GM12865 (cell line): ENCODE measurements at regions not wholly inside any gene's neighbourhood (a gene's known extent, or its start where the extent isn't known, plus 50 kb on each side); places are given as distances from the start of the nearest gene placed in this dataset.
"Not testable (repeated sequence)": the region's sequence is repeated elsewhere in the genome, so short reads cannot be mapped to it uniquely, and the experiment has no call there.

Experiments
- DNase-seq: peaks from one replicate; pipeline ENCODE4 v3.0.0; 2010; ENCODE audit warnings: low read depth
- H3K4me3 ChIP-seq: 2 replicates; pipeline ENCODE4 v1.5.1; 2011; ENCODE audit warnings: mild to moderate bottlenecking, low read depth, low read length, control low read depth
- CTCF ChIP-seq: IDR thresholded peaks from 2 replicates; pipeline ENCODE4 v1.5.1; 2011; ENCODE audit warnings: low read length, control low read depth, low read depth, inconsistent platforms; ENCODE audit not compliant: insufficient read depth; ENCODE audit errors: missing control alignments

- H3K4me3 ChIP-seq = no peak overlapping the region
- peak; percentile 3 for DNase-seq
- TF ChIP-seq CTCF = no peak
These were observed 110.6 kb downstream of the DTWD1 start for GRCh38 chr15:49731187-49732099.

DNA sequence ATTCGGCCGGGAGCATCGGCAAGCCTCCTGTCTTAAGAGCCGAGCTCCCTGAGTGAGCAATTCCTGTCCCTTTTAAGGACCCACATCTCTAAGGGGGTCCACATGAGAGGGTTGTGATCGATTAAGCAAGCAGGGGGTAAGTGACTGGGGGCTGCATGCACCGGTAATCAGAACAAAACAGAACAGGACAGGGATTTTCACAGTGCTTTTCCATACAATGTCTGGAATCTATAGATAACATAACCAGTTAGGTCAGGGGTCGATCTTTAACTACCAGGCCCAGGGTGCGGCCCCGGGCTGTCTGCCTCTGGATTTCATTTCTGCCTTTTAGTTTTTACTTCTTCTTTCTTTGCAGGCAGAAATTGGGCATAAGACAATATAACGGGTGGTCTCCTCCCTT is 111.3 kb downstream of the DTWD1 start:
- DNase-seq, H3K4me3 ChIP-seq: not testable (repeated sequence)

DNA sequence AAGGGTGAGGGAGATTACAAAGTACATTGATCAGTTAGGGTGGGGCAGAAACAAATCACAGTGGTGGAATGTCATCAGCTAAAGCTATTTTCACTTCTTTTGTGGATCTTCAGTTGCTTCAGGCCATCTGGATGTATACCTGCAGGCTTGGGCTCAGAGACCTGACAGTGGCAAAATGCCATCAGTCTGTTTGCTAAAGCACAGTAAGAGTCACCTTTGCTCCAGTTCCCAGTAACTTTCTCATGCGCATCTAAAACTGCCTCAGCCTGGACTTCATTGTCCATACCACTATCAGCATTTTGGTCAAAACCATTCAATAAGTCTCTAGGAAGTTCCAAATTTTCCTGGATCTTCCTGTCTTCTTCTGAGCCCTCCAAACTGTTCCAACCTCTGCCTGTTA is 113.2 kb downstream of the DTWD1 start:
- DNase-seq, H3K4me3 ChIP-seq: not testable (repeated sequence)

GRCh38 chr15:49734831-49735508 is 114.1 kb downstream of the DTWD1 start:
- H3K4me3 ChIP-seq = no peak overlapping the region
- no peak for DNase-seq
- no peak for TF ChIP-seq CTCF

- no peak for TF ChIP-seq CTCF
- no peak for DNase-seq
- no peak overlapping the region for H3K4me3 ChIP-seq
These were observed 116.3 kb downstream of the DTWD1 start for GRCh38 chr15:49737127-49737526.

- TF ChIP-seq CTCF = no peak
- H3K4me3 ChIP-seq = no peak overlapping the region
- no peak for DNase-seq
These were observed 120.9 kb downstream of the DTWD1 start for GRCh38 chr15:49741712-49742111.

- no peak for DNase-seq
- TF ChIP-seq CTCF = no peak
- no peak overlapping the region for H3K4me3 ChIP-seq
These were observed 121.5 kb downstream of the DTWD1 start for GRCh38 chr15:49742381-49742780.

DNA sequence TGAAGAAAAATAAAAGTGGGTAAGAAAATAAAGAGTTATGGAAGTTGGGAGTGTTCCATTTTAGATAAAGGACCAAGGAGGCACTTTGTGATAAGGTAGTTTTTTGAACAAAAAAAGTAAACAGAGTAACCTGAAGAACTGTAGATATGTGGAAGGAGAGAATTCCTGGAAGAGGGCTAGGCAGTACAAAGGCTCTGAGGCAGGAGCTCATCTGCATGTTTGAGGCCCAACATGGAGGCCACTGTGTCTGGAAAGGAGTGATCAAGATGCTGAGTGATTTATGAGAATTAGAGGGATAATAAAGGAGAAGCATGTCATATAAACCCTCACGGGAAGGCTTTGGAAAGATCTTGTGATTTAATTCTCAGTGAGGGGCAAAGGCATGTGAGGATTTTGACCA is 126.5 kb downstream of the DTWD1 start:
- TF ChIP-seq CTCF = no peak
- H3K4me3 ChIP-seq = no peak overlapping the region
- DNase-seq = no peak
